ENCODE measurements at regions not wholly inside any gene's neighbourhood (a gene's known extent, or its start where the extent isn't known, plus 50 kb on each side); places are given as distances from the start of the nearest gene placed in this dataset.

GRCh38 chr1:34606504-34606903 lies 148.3 kb upstream of the GJB5 start:
- Histone ChIP-seq H3K4me2 (no peak overlapping the region), H3K9me3 (no peaks in the 10 kb centered on the region), H3K27ac (no peak overlapping the region), H3K4me3 (no peak overlapping the region), H3K4me1 (no peaks in the 10 kb centered on the region)
- no peak for FAIRE-seq
- TF ChIP-seq KDM5A (IDR thresholded peaks at IDR 0.05) (no peak), ZFP36 (IDR thresholded peaks at IDR 0.05; ENCODE audit: borderline replicate concordance, partially characterized antibody) (no peak), HDAC2 (IDR thresholded peaks at IDR 0.05) (no peak), CBX8 (IDR thresholded peaks at IDR 0.05) (no peak), CHD2 (IDR thresholded peaks at IDR 0.05; ENCODE audit: low read length, partially characterized antibody) (no peak), HOXB5 (CRISPR knock-in tag; IDR thresholded peaks at IDR 0.05) (no peak), EP300 (IDR thresholded peaks at IDR 0.05) (no peak), ZNF302 (CRISPR knock-in tag; IDR thresholded peaks at IDR 0.05) (no peak), PBX3 (IDR thresholded peaks at IDR 0.05) (no peak), POLR2AphosphoS2 (conservative IDR thresholded peaks at IDR 0.05; ENCODE audit: low read length) (no peak), EHF (CRISPR knock-in tag; IDR thresholded peaks at IDR 0.05) (no peak), KDM1A (IDR thresholded peaks at IDR 0.05; ENCODE audit: low read depth) (no peak)
- 5% methylated on average over 5 of the region's 5 CpGs for WGBS (ENCODE audit: missing lambda C conversion rate)
- POLR2A ChIA-PET, result no interaction called here
- CTCF ChIA-PET, result interaction anchor here (2.3 kb wide), 1 partner anchor 9 kb away, joined by 9 read pairs; no protein-coding TSS in a partner anchor
- ATAC-seq, result no peak
- no peak for DNase-seq (ENCODE audit: low read depth in 1 of 2, low spot score in 1 of 2)

- no peak for TF ChIP-seq CHD4 (IDR thresholded peaks at IDR 0.05; ENCODE audit: borderline replicate concordance)
- TF ChIP-seq CEBPB (IDR thresholded peaks at IDR 0.05), result no peak
- TF ChIP-seq RFX5 (IDR thresholded peaks at IDR 0.05), result no peak
- TF ChIP-seq NPAS2 (CRISPR knock-in tag; IDR thresholded peaks at IDR 0.05; ENCODE audit: borderline replicate concordance), result no peak
- no peak for TF ChIP-seq KDM5A (IDR thresholded peaks at IDR 0.05)
- 3% methylated on average over 2 of the region's 2 CpGs for WGBS (ENCODE audit: missing lambda C conversion rate)
- no peaks in the 10 kb centered on the region for H3K4me1 ChIP-seq
- H3K9me3 ChIP-seq, result no peaks in the 10 kb centered on the region
- H3K4me3 ChIP-seq, result no peak overlapping the region
- POLR2A ChIA-PET, result no interaction called here
- ATAC-seq, result no peak
- no peak overlapping the region for H3K4me2 ChIP-seq
- FAIRE-seq, result no peak
- CTCF ChIA-PET, result no interaction called here
- H3K27ac ChIP-seq, result no peak overlapping the region
- DNase-seq (ENCODE audit: low read depth in 1 of 2, low spot score in 1 of 2), result no peak
These were observed 144.8 kb upstream of the GJB5 start for GRCh38 chr1:34610063-34610462.

- 30% methylated on average over 5 of the region's 5 CpGs for WGBS (ENCODE audit: missing lambda C conversion rate)
- Histone ChIP-seq H3K27ac (no peak overlapping the region), H3K4me1 (no peaks in the 10 kb centered on the region), H3K4me3 (no peak overlapping the region), H3K9me3 (no peaks in the 10 kb centered on the region), H3K4me2 (no peak overlapping the region)
- FAIRE-seq (no peak), ATAC-seq (no peak), DNase-seq (ENCODE audit: low read depth in 1 of 2, low spot score in 1 of 2) (no peak)
- TF ChIP-seq USF2 (IDR thresholded peaks at IDR 0.05) (no peak), JUN (IDR thresholded peaks at IDR 0.05) (no peak), FOXS1 (CRISPR knock-in tag; IDR thresholded peaks at IDR 0.05) (no peak), NFE2L2 (conservative IDR thresholded peaks at IDR 0.05; ENCODE audit: low read length) (no peak), ZFP36 (IDR thresholded peaks at IDR 0.05; ENCODE audit: borderline replicate concordance, partially characterized antibody) (no peak), CTCF (IDR thresholded peaks at IDR 0.05) (no peak), TFCP2L1 (CRISPR knock-in tag; IDR thresholded peaks at IDR 0.05) (no peak), RARB (CRISPR knock-in tag; IDR thresholded peaks at IDR 0.05) (no peak), CEBPB (IDR thresholded peaks at IDR 0.05) (no peak), RCOR1 (IDR thresholded peaks at IDR 0.05; ENCODE audit: low read depth, low read length) (no peak), REST (IDR thresholded peaks at IDR 0.05) (no peak), BHLHE40 (IDR thresholded peaks at IDR 0.05; ENCODE audit: low read depth, low read length) (no peak), POLR2A (IDR thresholded peaks at IDR 0.05; ENCODE audit: low read length) (no peak), EHMT2 (IDR thresholded peaks at IDR 0.05; ENCODE audit: low read depth) (no peak)
- ChIA-PET POLR2A (no interaction called here), CTCF (no interaction called here)
These were observed 143.3 kb upstream of the GJB5 start for GRCh38 chr1:34611571-34611970.
